Lower leg skin (tissue), 3 donors: ENCODE measurements at regions not wholly inside any gene's neighbourhood (a gene's known extent, or its start where the extent isn't known, plus 50 kb on each side); places are given as distances from the start of the nearest gene placed in this dataset.

Experiments used
- POLR2A ChIP-seq, 2 donors: fragments of 450-650 bp; IDR thresholded peaks; one replicate each; pipeline ENCODE4 v1.6.1; 2016 to 2017; ENCODE audit warnings: antibody characterized with exemption in 2 of 2, mild to moderate bottlenecking in 1 of 2, moderate library complexity in 1 of 2
- TF ChIP-seq, protein P1 (sequence below), 3 donors: fragments of 450-650 bp; IDR thresholded peaks; one replicate each; pipeline ENCODE4 v1.5.1; 2016; ENCODE audit warnings: antibody characterized with exemption in 3 of 3, mild to moderate bottlenecking in 3 of 3, moderate library complexity in 2 of 3

DNA sequence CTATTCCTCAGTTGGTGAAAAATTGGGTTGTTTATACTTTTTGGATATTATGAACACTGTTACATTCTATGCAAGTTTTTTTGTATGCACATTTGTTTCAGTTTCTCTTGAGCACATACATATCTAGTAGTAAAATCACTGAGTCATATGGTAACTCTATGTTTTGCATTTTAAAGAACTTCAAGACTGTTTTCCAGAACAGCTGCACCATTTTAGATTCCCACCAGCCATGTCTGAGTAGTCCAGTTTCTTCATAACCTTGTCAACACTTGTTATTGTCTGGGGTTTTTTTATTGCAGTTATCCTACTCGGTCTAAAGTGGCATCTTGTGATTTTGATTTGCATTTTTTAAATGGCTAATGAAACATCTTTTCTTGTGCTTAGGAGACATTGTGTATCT lies 100.3 kb upstream of the OTOS start:
- TF ChIP-seq, protein P1, sequence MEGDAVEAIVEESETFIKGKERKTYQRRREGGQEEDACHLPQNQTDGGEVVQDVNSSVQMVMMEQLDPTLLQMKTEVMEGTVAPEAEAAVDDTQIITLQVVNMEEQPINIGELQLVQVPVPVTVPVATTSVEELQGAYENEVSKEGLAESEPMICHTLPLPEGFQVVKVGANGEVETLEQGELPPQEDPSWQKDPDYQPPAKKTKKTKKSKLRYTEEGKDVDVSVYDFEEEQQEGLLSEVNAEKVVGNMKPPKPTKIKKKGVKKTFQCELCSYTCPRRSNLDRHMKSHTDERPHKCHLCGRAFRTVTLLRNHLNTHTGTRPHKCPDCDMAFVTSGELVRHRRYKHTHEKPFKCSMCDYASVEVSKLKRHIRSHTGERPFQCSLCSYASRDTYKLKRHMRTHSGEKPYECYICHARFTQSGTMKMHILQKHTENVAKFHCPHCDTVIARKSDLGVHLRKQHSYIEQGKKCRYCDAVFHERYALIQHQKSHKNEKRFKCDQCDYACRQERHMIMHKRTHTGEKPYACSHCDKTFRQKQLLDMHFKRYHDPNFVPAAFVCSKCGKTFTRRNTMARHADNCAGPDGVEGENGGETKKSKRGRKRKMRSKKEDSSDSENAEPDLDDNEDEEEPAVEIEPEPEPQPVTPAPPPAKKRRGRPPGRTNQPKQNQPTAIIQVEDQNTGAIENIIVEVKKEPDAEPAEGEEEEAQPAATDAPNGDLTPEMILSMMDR (IDR thresholded peaks at IDR 0.05), result no peak
- no peak for TF ChIP-seq POLR2A (IDR thresholded peaks at IDR 0.05)
